ENCODE measurements at regions not wholly inside any gene's neighbourhood (a gene's known extent, or its start where the extent isn't known, plus 50 kb on each side); places are given as distances from the start of the nearest gene placed in this dataset.

GRCh38 chr14:104284107-104284592, 145.8 kb downstream of the KIF26A start:
- 0% methylated on average over 1 of the region's 9 CpGs for WGBS (ENCODE audit: insufficient coverage, low coverage, missing lambda C conversion rate)
- Histone ChIP-seq H3K27ac (ENCODE audit: extremely low read depth, low read depth, low read length) (no peak overlapping the region), H3K9me3 (replicated peaks; ENCODE audit: control insufficient read depth, insufficient read depth, low read depth, low read length) (no peaks in the 10 kb centered on the region), H3K4me2 (ENCODE audit: insufficient read depth, low read length) (no peak overlapping the region), H3K4me1 (replicated peaks in 1 of 2; ENCODE audit: control insufficient read depth in 2 of 2, insufficient read depth in 2 of 2, low read length in 2 of 2) (no peaks in the 10 kb centered on the region), H3K36me3 (ENCODE audit: control insufficient read depth, insufficient read depth, low read length) (no peaks in the 10 kb centered on the region), H3K79me2 (ENCODE audit: control insufficient read depth, insufficient read depth, low read length) (no peaks in the 10 kb centered on the region), H3K4me3 (no peak overlapping the region), H3K27me3 (ENCODE audit: control insufficient read depth in 2 of 2, insufficient read depth in 2 of 2, low read length in 2 of 2) (peaks cover 0 to 9% of the 10 kb centered on the region in 2 experiments; a peak in 2 of 5 replicates), H3K9me1 (ENCODE audit: control insufficient read depth, insufficient read depth, low read length) (no peaks in the 10 kb centered on the region), H3K9ac (ENCODE audit: insufficient read depth in 1 of 2, low read depth in 2 of 2, low read length in 2 of 2) (no peak overlapping the region), H4K20me1 (replicated peaks; ENCODE audit: control insufficient read depth, insufficient read depth, low read length) (no peaks in the 10 kb centered on the region), H2AFZ (ENCODE audit: low read depth, low read length) (no peak overlapping the region)
- ChIA-PET POLR2A (interaction anchor here (1.2 kb wide), 1 partner anchor 9 kb away, joined by 4 read pairs; no protein-coding TSS in a partner anchor), CTCF (ENCODE audit: low intra/inter-chr PET ratio) (no interaction called here)
- DNase-seq (ENCODE audit: extremely low read depth in 1 of 4, low spot score in 3 of 4): no peak
- FAIRE-seq: no peak
- TF ChIP-seq ETV1 (tag; conservative IDR thresholded peaks at IDR 0.05; ENCODE audit: low read depth) (no peak), KLF10 (CRISPR knock-in tag; IDR thresholded peaks at IDR 0.05) (no peak), PATZ1 (CRISPR knock-in tag; IDR thresholded peaks at IDR 0.05; ENCODE audit: borderline replicate concordance) (no peak), RFX7 (CRISPR knock-in tag; IDR thresholded peaks at IDR 0.05) (no peak), EHMT2 (IDR thresholded peaks at IDR 0.05) (no peak), SMAD3 (CRISPR knock-in tag; conservative IDR thresholded peaks at IDR 0.05) (no peak), ZFP1 (CRISPR knock-in tag; IDR thresholded peaks at IDR 0.05) (no peak), TFAP4 (CRISPR knock-in tag; IDR thresholded peaks at IDR 0.05; ENCODE audit: borderline replicate concordance) (no peak), BRD9 (IDR thresholded peaks at IDR 0.05; ENCODE audit: low read depth, partially characterized antibody) (no peak), CBFA2T3 (IDR thresholded peaks at IDR 0.05) (no peak), BRF2 (IDR thresholded peaks at IDR 0.05; ENCODE audit: borderline replicate concordance, insufficient read depth, insufficient read length) (no peak), MLX (CRISPR knock-in tag; conservative IDR thresholded peaks at IDR 0.05) (no peak), TAF15 (IDR thresholded peaks at IDR 0.05; ENCODE audit: low read depth, low read length) (no peak), GABPA (tag; conservative IDR thresholded peaks at IDR 0.05; ENCODE audit: low read depth) (no peak)
- TF ChIP-seq, protein P1, sequence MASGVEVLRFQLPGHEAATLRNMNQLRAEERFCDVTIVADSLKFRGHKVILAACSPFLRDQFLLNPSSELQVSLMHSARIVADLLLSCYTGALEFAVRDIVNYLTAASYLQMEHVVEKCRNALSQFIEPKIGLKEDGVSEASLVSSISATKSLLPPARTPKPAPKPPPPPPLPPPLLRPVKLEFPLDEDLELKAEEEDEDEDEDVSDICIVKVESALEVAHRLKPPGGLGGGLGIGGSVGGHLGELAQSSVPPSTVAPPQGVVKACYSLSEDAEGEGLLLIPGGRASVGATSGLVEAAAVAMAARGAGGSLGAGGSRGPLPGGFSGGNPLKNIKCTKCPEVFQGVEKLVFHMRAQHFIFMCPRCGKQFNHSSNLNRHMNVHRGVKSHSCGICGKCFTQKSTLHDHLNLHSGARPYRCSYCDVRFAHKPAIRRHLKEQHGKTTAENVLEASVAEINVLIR (CRISPR knock-in tag; IDR thresholded peaks at IDR 0.05): no peak
- TF ChIP-seq, protein P2, sequence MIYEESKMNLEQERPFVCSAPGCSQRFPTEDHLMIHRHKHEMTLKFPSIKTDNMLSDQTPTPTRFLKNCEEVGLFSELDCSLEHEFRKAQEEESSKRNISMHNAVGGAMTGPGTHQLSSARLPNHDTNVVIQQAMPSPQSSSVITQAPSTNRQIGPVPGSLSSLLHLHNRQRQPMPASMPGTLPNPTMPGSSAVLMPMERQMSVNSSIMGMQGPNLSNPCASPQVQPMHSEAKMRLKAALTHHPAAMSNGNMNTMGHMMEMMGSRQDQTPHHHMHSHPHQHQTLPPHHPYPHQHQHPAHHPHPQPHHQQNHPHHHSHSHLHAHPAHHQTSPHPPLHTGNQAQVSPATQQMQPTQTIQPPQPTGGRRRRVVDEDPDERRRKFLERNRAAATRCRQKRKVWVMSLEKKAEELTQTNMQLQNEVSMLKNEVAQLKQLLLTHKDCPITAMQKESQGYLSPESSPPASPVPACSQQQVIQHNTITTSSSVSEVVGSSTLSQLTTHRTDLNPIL (CRISPR knock-in tag; IDR thresholded peaks at IDR 0.05): no peak
- intact Hi-C loops (cut with micrococcal nuclease) (no loop called here), in situ Hi-C loops (cut with MboI) (no loop called here)
- BruUV-seq (replicated peaks): no TSS peak
- ATAC-seq: no peak

All from K562 (cell line).